ENCODE measurements at regions not wholly inside any gene's neighbourhood (a gene's known extent, or its start where the extent isn't known, plus 50 kb on each side); places are given as distances from the start of the nearest gene placed in this dataset.

DNA sequence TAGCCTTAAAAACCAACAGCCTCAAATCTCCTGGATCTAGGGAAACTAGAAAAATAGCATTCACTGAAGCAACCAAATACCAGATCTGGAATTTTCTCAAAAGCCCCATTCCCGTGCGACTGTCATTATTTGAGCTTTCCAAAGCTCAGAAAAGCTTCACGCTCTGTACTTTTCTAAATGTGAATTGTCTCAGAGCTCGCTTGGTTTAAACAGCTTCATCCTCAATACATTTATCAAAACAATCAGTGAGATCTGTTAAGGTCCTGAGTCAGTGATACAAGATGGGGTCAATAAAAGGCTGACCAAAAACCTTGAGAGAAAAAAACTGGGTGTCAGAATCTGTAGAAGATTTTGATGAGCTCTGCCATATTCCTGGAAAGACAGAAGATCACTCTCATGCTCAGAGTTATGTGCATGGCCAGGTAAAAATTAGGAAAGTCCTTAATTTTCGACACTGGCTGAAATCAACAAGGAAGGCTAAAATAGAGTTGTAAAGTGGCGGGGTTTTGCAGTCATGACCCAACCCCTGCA is 60.2 kb upstream of the VPREB1 start:
- Histone ChIP-seq H3K36me3 (no peaks in the 10 kb centered on the region), H3K4me3 (ENCODE audit: low read depth, low read length) (no peak overlapping the region), H3K9me3 (no peaks in the 10 kb centered on the region), H3K27me3 (peaks cover 40% of the 10 kb centered on the region), H3K4me1 (no peaks in the 10 kb centered on the region)
- TF ChIP-seq, protein P1, sequence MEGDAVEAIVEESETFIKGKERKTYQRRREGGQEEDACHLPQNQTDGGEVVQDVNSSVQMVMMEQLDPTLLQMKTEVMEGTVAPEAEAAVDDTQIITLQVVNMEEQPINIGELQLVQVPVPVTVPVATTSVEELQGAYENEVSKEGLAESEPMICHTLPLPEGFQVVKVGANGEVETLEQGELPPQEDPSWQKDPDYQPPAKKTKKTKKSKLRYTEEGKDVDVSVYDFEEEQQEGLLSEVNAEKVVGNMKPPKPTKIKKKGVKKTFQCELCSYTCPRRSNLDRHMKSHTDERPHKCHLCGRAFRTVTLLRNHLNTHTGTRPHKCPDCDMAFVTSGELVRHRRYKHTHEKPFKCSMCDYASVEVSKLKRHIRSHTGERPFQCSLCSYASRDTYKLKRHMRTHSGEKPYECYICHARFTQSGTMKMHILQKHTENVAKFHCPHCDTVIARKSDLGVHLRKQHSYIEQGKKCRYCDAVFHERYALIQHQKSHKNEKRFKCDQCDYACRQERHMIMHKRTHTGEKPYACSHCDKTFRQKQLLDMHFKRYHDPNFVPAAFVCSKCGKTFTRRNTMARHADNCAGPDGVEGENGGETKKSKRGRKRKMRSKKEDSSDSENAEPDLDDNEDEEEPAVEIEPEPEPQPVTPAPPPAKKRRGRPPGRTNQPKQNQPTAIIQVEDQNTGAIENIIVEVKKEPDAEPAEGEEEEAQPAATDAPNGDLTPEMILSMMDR (IDR thresholded peaks at IDR 0.05; ENCODE audit: low read depth, low read length), result no peak
- no peak for DNase-seq

DNA sequence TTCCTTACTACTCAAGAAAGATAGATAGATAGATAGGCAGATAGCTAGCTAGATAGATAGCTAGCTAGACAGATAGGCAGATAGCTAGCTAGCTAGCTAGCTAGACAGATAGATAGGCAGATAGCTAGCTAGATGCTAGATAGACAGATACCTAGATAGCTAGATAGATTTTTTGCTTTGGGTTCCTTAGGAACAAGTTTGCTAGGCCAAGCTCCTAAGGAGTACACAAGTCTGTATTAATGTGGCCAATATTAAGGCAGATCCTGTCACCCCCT is 61.7 kb upstream of the VPREB1 start:
- TF ChIP-seq, protein P1 (IDR thresholded peaks at IDR 0.05; ENCODE audit: low read depth, low read length), result no peak
- Histone ChIP-seq H3K27me3 (peaks cover 40% of the 10 kb centered on the region), H3K4me3 (ENCODE audit: low read depth, low read length) (no peak overlapping the region), H3K4me1 (no peaks in the 10 kb centered on the region), H3K9me3 (no peaks in the 10 kb centered on the region), H3K36me3 (no peaks in the 10 kb centered on the region)
- no peak for DNase-seq

DNA sequence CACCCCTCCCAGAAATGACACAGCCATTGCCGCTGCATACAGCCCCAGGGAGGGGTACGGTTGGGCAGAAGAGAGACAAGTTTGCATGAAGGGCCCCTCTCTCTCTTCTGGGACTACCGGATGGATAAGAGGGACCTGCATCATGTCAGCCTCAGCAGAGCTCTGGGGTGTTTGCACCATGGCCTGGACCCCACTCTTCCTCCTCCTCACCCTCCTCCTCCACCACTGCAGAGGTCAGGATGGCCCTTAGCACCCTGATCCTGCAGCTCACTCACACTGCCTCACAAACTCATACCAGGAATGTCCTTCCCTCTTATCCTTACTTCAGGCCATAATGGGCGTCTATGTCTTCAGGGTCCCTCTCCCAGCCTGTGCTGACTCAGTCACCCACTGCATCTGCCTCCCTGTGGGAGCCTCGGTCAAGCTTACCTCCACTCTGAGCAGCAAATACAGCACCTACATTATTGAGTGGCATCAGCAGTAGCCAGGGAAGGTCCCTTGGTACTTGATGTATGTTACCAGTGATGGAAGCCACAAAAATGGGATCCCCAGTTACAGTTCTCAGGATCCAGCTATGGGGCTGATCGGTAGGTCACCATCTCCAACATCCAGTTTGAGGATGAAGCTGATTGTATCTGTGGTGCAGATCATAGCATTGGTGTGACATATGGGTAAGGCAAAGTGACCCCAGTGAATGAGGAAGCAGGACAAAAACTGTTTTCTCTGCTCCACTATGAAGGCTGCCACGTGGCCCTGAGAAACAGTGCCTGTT is 62.2 kb upstream of the VPREB1 start:
- TF ChIP-seq, protein P1 (IDR thresholded peaks at IDR 0.05; ENCODE audit: low read depth, low read length), result no peak
- Histone ChIP-seq H3K4me1 (no peaks in the 10 kb centered on the region), H3K36me3 (no peaks in the 10 kb centered on the region), H3K27me3 (peaks cover 40% of the 10 kb centered on the region), H3K9me3 (no peaks in the 10 kb centered on the region), H3K4me3 (ENCODE audit: low read depth, low read length) (no peak overlapping the region)
- no peak for DNase-seq

DNA sequence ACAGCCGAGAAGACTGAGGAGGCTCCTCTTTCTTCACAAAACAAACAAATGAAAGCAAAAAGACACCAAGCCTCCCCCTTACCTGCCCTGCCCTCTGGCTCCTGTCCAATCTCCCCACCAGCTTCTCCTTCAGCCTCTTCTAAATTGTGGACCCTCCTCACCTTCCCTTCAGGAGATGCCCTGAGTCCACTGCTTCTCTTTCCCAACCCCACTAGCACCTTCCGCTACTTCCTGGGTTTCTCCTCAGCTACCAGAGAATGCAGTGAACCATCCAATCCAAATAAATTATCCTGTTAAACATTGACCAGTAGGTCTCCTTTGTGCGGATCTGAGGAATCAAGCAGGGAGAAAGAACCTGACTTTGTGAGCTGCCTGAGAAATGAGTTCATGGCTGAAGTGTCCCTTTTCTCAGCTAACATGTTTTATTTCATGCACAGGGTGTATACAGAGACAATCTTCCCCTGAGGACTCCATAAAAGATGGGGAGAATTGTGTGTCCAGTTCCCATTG is 63.2 kb upstream of the VPREB1 start:
- H3K9me3 ChIP-seq, result no peaks in the 10 kb centered on the region
- H3K36me3 ChIP-seq, result no peaks in the 10 kb centered on the region
- TF ChIP-seq, protein P1 (IDR thresholded peaks at IDR 0.05; ENCODE audit: low read depth, low read length), result no peak
- H3K4me3 ChIP-seq (ENCODE audit: low read depth, low read length), result no peak overlapping the region
- peaks cover 31% of the 10 kb centered on the region for H3K27me3 ChIP-seq
- H3K4me1 ChIP-seq, result no peaks in the 10 kb centered on the region
- no peak for DNase-seq

DNA sequence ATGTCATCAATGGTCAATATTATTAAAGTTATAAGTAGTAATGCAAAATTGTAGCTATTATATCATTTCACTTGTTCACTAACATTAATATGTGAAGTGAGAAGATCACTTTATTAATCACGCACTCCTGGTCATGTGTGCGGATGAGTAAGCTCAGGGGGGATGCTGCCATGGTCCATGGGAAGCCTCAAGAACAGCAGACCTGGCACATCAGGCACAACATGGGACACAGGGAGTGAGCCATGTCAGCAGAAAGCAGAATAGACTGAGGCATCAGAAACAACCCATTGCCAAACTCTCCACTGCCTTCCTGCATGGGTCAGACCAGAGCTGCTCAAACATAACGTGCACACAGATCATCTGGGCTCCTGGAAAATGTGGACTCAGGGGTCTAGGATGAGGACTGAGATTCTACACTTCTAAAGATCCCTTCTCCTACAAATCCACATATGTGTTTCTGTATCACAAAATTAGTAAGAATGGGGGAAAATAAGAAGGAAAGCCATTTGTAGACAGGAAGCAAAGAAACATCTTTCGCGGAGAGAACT is 63.8 kb upstream of the VPREB1 start:
- no peak overlapping the region for H3K4me3 ChIP-seq (ENCODE audit: low read depth, low read length)
- TF ChIP-seq, protein P1 (IDR thresholded peaks at IDR 0.05; ENCODE audit: low read depth, low read length), result no peak
- no peaks in the 10 kb centered on the region for H3K36me3 ChIP-seq
- H3K27me3 ChIP-seq, result peaks cover 26% of the 10 kb centered on the region
- no peak for DNase-seq
- H3K4me1 ChIP-seq, result no peaks in the 10 kb centered on the region
- no peaks in the 10 kb centered on the region for H3K9me3 ChIP-seq

DNA sequence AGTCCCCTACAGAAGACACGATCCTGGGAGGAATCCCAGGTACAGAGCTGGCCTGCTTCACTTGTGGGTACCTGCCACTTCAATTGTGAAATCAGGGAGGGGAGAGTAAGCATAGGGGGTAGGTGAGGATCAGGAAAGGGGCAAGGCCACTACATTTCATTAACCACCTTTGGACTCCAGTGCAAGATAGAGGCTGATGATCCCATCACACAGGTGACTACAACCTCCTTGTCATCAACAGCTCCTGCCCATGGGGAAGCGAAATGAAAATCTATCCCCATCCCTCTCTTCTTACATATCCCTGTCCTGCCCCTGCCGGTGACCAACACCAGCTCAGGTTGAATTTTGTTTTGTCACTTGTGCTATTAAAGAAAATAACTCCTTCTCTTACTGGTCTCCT is 64.7 kb upstream of the VPREB1 start:
- H3K9me3 ChIP-seq, result no peaks in the 10 kb centered on the region
- TF ChIP-seq, protein P1 (IDR thresholded peaks at IDR 0.05; ENCODE audit: low read depth, low read length), result no peak
- peaks cover 20% of the 10 kb centered on the region for H3K27me3 ChIP-seq
- H3K36me3 ChIP-seq, result no peaks in the 10 kb centered on the region
- H3K4me3 ChIP-seq (ENCODE audit: low read depth, low read length), result no peak overlapping the region
- DNase-seq, result no peak
- H3K4me1 ChIP-seq, result no peaks in the 10 kb centered on the region

Measured in BE2C (cell line).